Body of pancreas (tissue), 4 donors: ENCODE measurements at regions not wholly inside any gene's neighbourhood (a gene's known extent, or its start where the extent isn't known, plus 50 kb on each side); places are given as distances from the start of the nearest gene placed in this dataset.

Experiments used
- ATAC-seq: fragments of 150-250 bp; one replicate; pipeline ENCODE4 v1.9.1; 2016
- DNase-seq, 4 donors: peaks; one replicate each; pipeline ENCODE4 v3.0.0-alpha.2; 2019
- H3K27ac ChIP-seq, 4 donors: fragments of 200-600 bp; sonication (generic); 1 replicate in 3 of 4; 2 replicates in 1 of 4; pipeline versions ENCODE4 v1.5.1 to v1.6.1; 2016 to 2019; ENCODE audit warnings: mild to moderate bottlenecking in 1 of 4, mixed read lengths in 1 of 4, moderate library complexity in 1 of 4
- H3K27me3 ChIP-seq, 2 donors: fragments of 200-600 bp; sonication (generic); one replicate each; pipeline ENCODE4 v1.6.0; 2016; ENCODE audit warnings: mild to moderate bottlenecking in 1 of 2
- H3K36me3 ChIP-seq, 2 donors: fragments of 200-600 bp; sonication (generic); replicated peaks in 1 of 2; 2 replicates each; pipeline ENCODE4 v1.5.1; 2016; ENCODE audit warnings: low read depth in 2 of 2; ENCODE audit not compliant: insufficient read depth in 1 of 2
- H3K4me1 ChIP-seq: fragments of 200-600 bp; sonication (generic); one replicate; pipeline ENCODE4 v1.6.0; 2016
- H3K4me3 ChIP-seq, 2 donors: fragments of 200-600 bp; sonication (generic); 1 replicate in 1 of 2; 2 replicates in 1 of 2; pipeline ENCODE4 v1.5.1; 2016 to 2019
- H3K9me3 ChIP-seq, 3 donors: fragments of 200-600 bp; sonication (generic); 1 replicate in 2 of 3; 2 replicates in 1 of 3; pipeline ENCODE4 v1.5.1; 2016
- POLR2A ChIP-seq, 3 donors: fragments of 450-650 bp; IDR thresholded peaks; one replicate each; pipeline ENCODE4 v1.6.1; 2016; ENCODE audit warnings: antibody characterized with exemption in 3 of 3, mild to moderate bottlenecking in 2 of 3
- WGBS, 2 donors: methylation state at CpG; one replicate each; pipeline ENCODE4 v1.1.5; 2017; 5-methylcytosine and 5-hydroxymethylcytosine counted together
- intact Hi-C: fragments of 100-400 bp; cut with DNase I; formaldehyde crosslinking; loops from one replicate; pipeline ENCODE4 v1.15.1; 2023
- TF ChIP-seq, protein P1 (sequence below), 7 experiments: fragments of 450-650 bp in 4 of 7; fragments of 200-600 bp in 3 of 7; sonication (generic) in 3 of 7; IDR thresholded peaks; one replicate each; pipeline ENCODE4 v1.5.1; 2016 to 2019; ENCODE audit warnings: antibody characterized with exemption in 7 of 7

DNA sequence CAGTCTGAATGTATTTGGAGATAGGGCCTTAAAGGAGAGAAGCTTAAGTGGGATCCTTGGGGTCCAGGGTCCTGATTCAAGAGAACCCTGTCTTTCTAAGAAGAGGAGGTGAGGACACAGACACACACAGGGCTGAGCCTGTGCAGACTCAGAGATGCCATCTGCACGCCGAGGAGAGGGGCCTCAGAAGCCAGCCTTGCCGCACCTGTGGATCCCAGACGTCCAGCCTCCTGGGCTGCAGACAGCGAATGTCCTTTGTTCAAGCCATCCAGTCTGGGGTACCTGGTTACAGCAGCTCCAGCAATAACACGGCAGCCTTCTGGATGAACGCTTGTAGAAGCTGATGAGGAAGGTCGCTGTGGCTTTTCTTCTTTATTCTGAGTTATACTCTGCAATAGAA, 1086.1 kb downstream of the BRD1 start:
- no peaks in the 10 kb centered on the region for H3K9me3 ChIP-seq
- no peak overlapping the region for H3K4me3 ChIP-seq
- whole genome bisulfite sequencing, 2 donors: 63 to 64% methylated on average over 6 to 8 of the region's 8 CpGs
- no peak for ATAC-seq
- no peaks in the 10 kb centered on the region for H3K36me3 ChIP-seq
- no peak overlapping the region for H3K27ac ChIP-seq
- no peaks in the 10 kb centered on the region for H3K27me3 ChIP-seq
- TF ChIP-seq, protein P1, sequence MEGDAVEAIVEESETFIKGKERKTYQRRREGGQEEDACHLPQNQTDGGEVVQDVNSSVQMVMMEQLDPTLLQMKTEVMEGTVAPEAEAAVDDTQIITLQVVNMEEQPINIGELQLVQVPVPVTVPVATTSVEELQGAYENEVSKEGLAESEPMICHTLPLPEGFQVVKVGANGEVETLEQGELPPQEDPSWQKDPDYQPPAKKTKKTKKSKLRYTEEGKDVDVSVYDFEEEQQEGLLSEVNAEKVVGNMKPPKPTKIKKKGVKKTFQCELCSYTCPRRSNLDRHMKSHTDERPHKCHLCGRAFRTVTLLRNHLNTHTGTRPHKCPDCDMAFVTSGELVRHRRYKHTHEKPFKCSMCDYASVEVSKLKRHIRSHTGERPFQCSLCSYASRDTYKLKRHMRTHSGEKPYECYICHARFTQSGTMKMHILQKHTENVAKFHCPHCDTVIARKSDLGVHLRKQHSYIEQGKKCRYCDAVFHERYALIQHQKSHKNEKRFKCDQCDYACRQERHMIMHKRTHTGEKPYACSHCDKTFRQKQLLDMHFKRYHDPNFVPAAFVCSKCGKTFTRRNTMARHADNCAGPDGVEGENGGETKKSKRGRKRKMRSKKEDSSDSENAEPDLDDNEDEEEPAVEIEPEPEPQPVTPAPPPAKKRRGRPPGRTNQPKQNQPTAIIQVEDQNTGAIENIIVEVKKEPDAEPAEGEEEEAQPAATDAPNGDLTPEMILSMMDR (IDR thresholded peaks at IDR 0.05): no peak
- TF ChIP-seq POLR2A (IDR thresholded peaks at IDR 0.05): no peak
- DNase-seq: no peak
- H3K4me1 ChIP-seq: no peaks in the 10 kb centered on the region
- intact Hi-C loops: no loop called here

DNA sequence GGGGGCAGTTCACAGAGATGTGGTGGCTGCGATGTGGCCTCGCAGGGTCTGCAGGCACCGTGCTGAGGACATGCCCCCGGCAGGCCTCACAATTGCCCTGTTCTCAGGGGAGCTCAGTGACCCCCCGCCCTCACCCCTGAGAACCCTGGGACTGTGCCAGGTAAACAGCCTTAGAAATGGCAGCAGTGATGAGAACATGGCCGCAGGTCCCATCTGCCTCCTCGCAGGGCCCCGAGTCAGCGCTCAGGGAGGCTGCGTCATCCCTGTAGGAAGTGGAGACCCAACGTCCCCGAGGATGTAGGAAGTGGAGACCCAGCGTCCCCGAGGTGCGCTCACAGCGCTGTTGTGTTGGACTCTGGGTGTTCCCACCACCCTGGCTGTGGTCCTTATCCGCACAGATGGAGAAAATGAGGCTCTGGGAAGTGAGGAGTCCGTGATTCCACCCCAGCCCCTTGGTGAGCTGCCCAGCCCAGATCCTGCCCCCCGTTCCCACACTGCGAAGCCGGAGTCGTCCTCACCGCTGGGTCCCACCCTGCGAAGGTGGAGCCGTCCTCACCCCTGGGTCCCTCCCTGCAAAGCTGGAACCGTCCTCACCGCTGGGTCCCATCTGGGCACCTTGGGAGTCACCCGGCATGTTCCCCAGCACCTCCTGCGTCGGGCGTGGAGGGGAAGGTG, 1086.8 kb downstream of the BRD1 start:
- no peak overlapping the region for H3K27ac ChIP-seq
- H3K36me3 ChIP-seq: no peaks in the 10 kb centered on the region
- no peaks in the 10 kb centered on the region for H3K27me3 ChIP-seq
- H3K9me3 ChIP-seq: no peaks in the 10 kb centered on the region
- H3K4me1 ChIP-seq: no peaks in the 10 kb centered on the region
- no peak for DNase-seq
- 79 to 91% methylated on average over 16 to 28 of the region's 31 CpGs for WGBS, 2 donors
- no peak overlapping the region for H3K4me3 ChIP-seq
- intact Hi-C loops: no loop called here
- ATAC-seq: no peak
- TF ChIP-seq, protein P1 (IDR thresholded peaks at IDR 0.05): no peak
- no peak for TF ChIP-seq POLR2A (IDR thresholded peaks at IDR 0.05)

DNA sequence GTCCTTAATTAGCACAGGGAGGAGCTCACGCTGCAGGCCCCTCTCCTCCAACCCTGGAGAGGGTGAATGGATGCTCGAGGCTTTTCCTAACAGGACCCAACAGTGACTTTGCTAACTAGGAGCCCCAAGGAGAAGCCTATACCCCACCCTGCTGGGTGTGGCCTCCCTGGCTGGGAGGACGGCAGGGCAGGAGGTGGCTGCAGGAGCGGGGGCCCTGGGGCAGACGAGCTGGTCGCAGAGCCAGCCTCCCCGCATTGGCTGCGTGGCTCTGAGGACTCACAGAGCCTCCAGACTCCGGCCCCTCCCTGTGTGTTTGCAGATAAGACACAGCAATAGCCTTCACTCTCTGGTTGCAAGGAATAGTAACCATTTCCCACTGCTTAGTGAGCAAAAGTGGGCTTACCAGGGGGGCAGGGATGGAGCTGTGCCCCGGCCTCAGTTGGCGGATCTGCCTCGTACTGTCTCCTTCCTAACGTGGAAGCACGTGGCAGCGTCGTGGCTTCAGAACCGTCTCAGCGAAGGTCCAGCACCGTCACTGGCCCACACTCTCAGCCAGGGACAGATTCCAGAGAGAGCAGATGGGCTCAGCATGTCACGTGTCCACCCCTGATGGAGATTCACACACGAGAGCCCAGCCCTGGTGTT, 1087.5 kb downstream of the BRD1 start:
- no peak overlapping the region for H3K4me3 ChIP-seq
- H3K36me3 ChIP-seq: no peaks in the 10 kb centered on the region
- DNase-seq (no peak), ATAC-seq (no peak)
- no peaks in the 10 kb centered on the region for H3K4me1 ChIP-seq
- intact Hi-C loops: no loop called here
- TF ChIP-seq, protein P1 (IDR thresholded peaks at IDR 0.05): no peak
- no peak for TF ChIP-seq POLR2A (IDR thresholded peaks at IDR 0.05)
- H3K27ac ChIP-seq: no peak overlapping the region
- no peaks in the 10 kb centered on the region for H3K9me3 ChIP-seq
- 64 to 91% methylated on average over 12 to 21 of the region's 21 CpGs for WGBS, 2 donors
- H3K27me3 ChIP-seq: no peaks in the 10 kb centered on the region

DNA sequence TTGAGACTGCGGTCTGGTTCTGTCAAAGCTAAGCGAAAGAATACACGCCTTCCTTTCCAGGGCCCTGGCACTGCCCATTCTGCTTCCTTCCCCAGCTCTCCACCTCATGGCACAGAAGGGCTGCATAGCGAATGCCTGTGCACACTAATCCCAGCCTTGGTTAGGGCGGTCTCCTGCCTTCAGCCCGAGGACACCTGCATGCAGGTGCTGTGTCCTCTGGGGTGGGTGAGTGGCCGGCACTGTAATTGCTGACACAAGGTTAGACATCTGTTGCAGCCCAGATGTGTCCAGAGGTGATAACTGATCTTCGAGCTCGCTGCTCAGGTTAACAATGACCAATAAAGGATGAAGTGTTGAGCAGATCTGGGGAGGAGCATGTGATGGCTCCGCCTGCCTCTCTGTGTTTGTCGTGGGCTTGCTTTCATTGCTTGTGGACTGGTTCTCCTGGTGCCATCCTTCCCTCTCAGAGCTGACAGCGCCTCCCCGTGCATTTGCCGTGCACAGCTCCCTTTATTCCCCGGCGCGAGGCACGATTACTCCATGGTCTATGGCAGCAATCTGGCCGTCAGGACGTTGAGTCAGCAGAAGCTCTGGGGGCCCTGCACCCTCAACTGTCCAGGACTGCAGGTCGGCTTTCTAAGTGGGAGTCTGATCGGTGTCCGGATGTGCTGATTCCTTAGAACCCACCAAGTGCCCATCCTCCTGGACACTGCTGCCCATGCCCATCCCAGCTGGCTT, 1088.2 kb downstream of the BRD1 start:
- no peaks in the 10 kb centered on the region for H3K4me1 ChIP-seq
- no peaks in the 10 kb centered on the region for H3K36me3 ChIP-seq
- TF ChIP-seq POLR2A (IDR thresholded peaks at IDR 0.05): no peak
- TF ChIP-seq, protein P1 (IDR thresholded peaks at IDR 0.05): no peak
- DNase-seq (no peak), ATAC-seq (no peak)
- no peaks in the 10 kb centered on the region for H3K9me3 ChIP-seq
- no peak overlapping the region for H3K4me3 ChIP-seq
- intact Hi-C loops: no loop called here
- no peaks in the 10 kb centered on the region for H3K27me3 ChIP-seq
- H3K27ac ChIP-seq: no peak overlapping the region
- 74 to 82% methylated on average over 20 to 23 of the region's 23 CpGs for WGBS, 2 donors
